ENCODE measurements at regions not wholly inside any gene's neighbourhood (a gene's known extent, or its start where the extent isn't known, plus 50 kb on each side); places are given as distances from the start of the nearest gene placed in this dataset.

- no peak for DNase-seq
- no peak for FAIRE-seq
- H3K9me3 ChIP-seq (ENCODE audit: control insufficient read depth in 2 of 3, insufficient read depth in 1 of 3, low read length in 3 of 3): no peaks in the 10 kb centered on the region
- no peak overlapping the region for H3K27ac ChIP-seq (ENCODE audit: low read depth in 2 of 2, low read length in 2 of 2)
- H3K9ac ChIP-seq (ENCODE audit: low read length in 3 of 3): no peak overlapping the region
- no peak for TF ChIP-seq CTCF (IDR thresholded peaks at IDR 0.05; ENCODE audit: borderline replicate concordance, extremely low read depth, insufficient read depth)
- no peaks in the 10 kb centered on the region for H3K36me3 ChIP-seq (ENCODE audit: control insufficient read depth in 2 of 3, insufficient read depth in 3 of 3, low read length in 3 of 3)
- H3K4me3 ChIP-seq (ENCODE audit: low read length in 3 of 3): no peak overlapping the region
- H3K27me3 ChIP-seq (ENCODE audit: control insufficient read depth, insufficient read depth, low read length): no peaks in the 10 kb centered on the region
- intact Hi-C loops (cut with DNase I): no loop called here
- no peaks in the 10 kb centered on the region for H3K4me1 ChIP-seq (ENCODE audit: control insufficient read depth in 2 of 3, insufficient read depth in 2 of 3, low read depth in 1 of 3, low read length in 3 of 3)
Observed at GRCh38 chr14:83847102-83847501, 1682.8 kb upstream of the FLRT2 start.

GRCh38 chr14:83850092-83850491, 1679.9 kb upstream of the FLRT2 start:
- Histone ChIP-seq H3K27me3 (ENCODE audit: control insufficient read depth, insufficient read depth, low read length) (no peaks in the 10 kb centered on the region), H3K9me3 (ENCODE audit: control insufficient read depth in 2 of 3, insufficient read depth in 1 of 3, low read length in 3 of 3) (no peaks in the 10 kb centered on the region), H3K4me3 (ENCODE audit: low read length in 3 of 3) (no peak overlapping the region), H3K36me3 (ENCODE audit: control insufficient read depth in 2 of 3, insufficient read depth in 3 of 3, low read length in 3 of 3) (no peaks in the 10 kb centered on the region), H3K9ac (ENCODE audit: low read length in 3 of 3) (no peak overlapping the region), H3K27ac (ENCODE audit: low read depth in 2 of 2, low read length in 2 of 2) (no peak overlapping the region), H3K4me1 (ENCODE audit: control insufficient read depth in 2 of 3, insufficient read depth in 2 of 3, low read depth in 1 of 3, low read length in 3 of 3) (no peaks in the 10 kb centered on the region)
- TF ChIP-seq CTCF (IDR thresholded peaks at IDR 0.05; ENCODE audit: borderline replicate concordance, extremely low read depth, insufficient read depth): no peak
- intact Hi-C loops (cut with DNase I): no loop called here
- DNase-seq (no peak), FAIRE-seq (no peak)

GRCh38 chr14:83856334-83856733, 1673.6 kb upstream of the FLRT2 start:
- H3K36me3 ChIP-seq (ENCODE audit: control insufficient read depth in 2 of 3, insufficient read depth in 3 of 3, low read length in 3 of 3): no peaks in the 10 kb centered on the region
- H3K27ac ChIP-seq (ENCODE audit: low read depth in 2 of 2, low read length in 2 of 2): no peak overlapping the region
- FAIRE-seq (no peak), DNase-seq (peak in 1 of 5 donors; percentile 12)
- no peaks in the 10 kb centered on the region for H3K27me3 ChIP-seq (ENCODE audit: control insufficient read depth, insufficient read depth, low read length)
- H3K9me3 ChIP-seq (ENCODE audit: control insufficient read depth in 2 of 3, insufficient read depth in 1 of 3, low read length in 3 of 3): no peaks in the 10 kb centered on the region
- no peak for TF ChIP-seq CTCF (IDR thresholded peaks at IDR 0.05; ENCODE audit: borderline replicate concordance, extremely low read depth, insufficient read depth)
- H3K4me1 ChIP-seq (ENCODE audit: control insufficient read depth in 2 of 3, insufficient read depth in 2 of 3, low read depth in 1 of 3, low read length in 3 of 3): no peaks in the 10 kb centered on the region
- intact Hi-C loops (cut with DNase I): no loop called here
- H3K9ac ChIP-seq (ENCODE audit: low read length in 3 of 3): no peak overlapping the region
- H3K4me3 ChIP-seq (ENCODE audit: low read length in 3 of 3): no peak overlapping the region

- Histone ChIP-seq H3K9me3 (ENCODE audit: control insufficient read depth in 2 of 3, insufficient read depth in 1 of 3, low read length in 3 of 3) (no peaks in the 10 kb centered on the region), H3K4me1 (ENCODE audit: control insufficient read depth in 2 of 3, insufficient read depth in 2 of 3, low read depth in 1 of 3, low read length in 3 of 3) (no peaks in the 10 kb centered on the region), H3K27me3 (ENCODE audit: control insufficient read depth, insufficient read depth, low read length) (no peaks in the 10 kb centered on the region), H3K9ac (ENCODE audit: low read length in 3 of 3) (no peak overlapping the region), H3K27ac (ENCODE audit: low read depth in 2 of 2, low read length in 2 of 2) (no peak overlapping the region), H3K36me3 (ENCODE audit: control insufficient read depth in 2 of 3, insufficient read depth in 3 of 3, low read length in 3 of 3) (no peaks in the 10 kb centered on the region), H3K4me3 (ENCODE audit: low read length in 3 of 3) (no peak overlapping the region)
- TF ChIP-seq CTCF (IDR thresholded peaks at IDR 0.05; ENCODE audit: borderline replicate concordance, extremely low read depth, insufficient read depth): no peak
- intact Hi-C loops (cut with DNase I): no loop called here
- FAIRE-seq: no peak
- no peak for DNase-seq
Observed at GRCh38 chr14:83860631-83861155, 1669.3 kb upstream of the FLRT2 start.

All from kidney (tissue), 13 donors.